ENCODE measurements at regions not wholly inside any gene's neighbourhood (a gene's known extent, or its start where the extent isn't known, plus 50 kb on each side); places are given as distances from the start of the nearest gene placed in this dataset.

DNA sequence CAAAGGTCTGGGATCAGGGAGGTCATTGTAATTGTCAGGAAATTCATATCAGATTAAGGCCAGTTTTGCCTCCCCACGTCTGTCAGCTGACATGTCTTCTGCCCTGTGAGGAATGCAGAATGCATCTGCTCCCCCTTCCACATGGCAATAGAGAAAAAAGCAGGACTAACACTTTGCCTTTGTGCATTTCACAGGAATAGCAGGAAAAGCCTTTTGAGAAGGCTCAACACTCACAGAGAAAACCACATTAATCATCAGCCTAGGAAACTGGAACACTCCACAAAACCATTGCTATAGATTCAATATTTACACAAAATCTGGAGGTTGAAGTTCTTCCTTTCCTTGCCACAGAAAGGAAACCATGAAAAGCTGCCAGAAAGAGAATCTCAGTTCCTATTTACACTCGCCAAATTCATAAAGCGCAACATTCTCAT, 165.2 kb upstream of the HES1 start:
- no peak for DNase-seq

DNA sequence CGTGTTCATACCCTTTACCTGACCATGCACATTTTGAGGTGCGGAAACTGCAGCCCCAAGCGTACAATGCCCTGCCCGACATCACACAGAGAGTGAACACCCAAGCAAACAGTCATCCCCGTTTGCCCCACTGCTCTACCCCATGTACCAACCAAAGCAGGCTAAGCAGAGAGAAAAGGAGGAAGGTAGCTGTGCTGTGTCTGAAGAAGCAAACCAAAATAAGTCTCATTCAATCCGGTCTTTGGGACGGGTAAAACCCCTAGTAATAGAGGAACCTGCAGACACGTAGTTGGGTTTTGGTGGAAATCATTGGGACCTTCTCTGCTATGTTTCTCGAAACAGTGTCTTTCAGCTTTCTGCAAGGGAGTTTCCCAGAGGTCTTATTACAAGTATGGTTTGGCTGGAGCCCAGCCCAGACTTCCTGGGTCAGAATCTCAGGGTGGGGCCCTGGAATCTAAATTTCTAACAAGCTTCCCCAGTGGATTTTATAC, 164.6 kb upstream of the HES1 start:
- no peak for DNase-seq

DNA sequence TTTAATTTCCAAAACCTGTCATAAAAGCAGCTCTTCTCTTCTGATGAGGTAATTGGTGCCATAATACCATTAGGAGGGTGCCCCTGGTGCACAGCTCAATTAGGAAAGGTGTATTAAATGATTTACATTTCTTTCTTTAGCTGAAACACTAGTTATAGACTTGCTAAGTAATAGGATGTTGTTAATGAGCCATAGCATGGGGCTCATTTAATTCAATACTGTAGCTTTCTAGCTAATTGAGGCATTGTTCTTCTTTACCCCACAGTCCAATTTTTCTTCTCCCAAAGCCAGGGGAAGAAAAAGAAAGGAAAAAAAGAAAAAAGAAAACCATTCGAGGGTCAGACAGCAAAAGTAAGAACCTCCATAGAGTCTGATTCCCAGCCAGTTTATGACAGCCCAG, 164.0 kb upstream of the HES1 start:
- no peak for DNase-seq

DNA sequence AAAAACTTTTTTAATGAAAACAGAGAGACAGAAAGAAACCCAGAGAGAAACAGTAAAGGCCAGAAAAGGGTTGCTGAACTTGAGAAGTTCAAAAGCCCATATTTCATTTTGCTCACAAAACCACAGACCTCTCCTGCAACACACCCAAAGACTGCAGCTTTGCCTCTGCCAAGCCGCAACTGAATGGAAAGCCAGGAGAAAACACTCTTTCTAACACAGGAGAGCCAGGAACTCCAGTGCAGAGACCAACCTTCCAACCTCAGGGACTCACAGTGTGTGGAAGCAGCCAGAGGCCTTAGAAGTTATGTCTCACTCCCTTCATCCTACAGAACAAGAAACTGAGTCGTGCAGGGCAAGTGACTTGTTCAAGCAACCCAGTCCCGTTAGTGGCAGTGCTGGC, 163.1 kb upstream of the HES1 start:
- no peak for DNase-seq

DNA sequence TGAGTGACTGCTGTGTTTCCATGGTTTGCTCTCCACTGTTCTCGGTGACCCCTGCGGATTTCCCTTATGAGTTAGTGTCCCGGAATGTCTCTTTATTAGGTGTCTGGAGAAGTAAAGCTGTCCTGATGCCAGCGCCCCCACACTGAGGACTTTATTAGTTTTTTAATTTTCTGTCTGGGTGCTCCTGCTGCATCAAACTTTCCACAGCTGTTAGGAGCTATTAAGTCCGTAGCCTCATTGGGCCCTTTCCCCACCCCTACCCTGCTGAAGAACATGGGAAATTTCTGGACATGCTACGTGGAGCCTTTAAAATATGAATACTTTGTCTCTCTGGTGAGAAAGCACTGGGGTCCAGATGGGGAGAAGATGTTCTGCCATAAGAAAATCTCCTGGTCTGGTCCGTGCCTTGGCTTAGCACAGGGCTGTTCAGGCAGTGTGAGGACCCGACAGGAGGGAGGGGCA, 161.7 kb upstream of the HES1 start:
- DNase-seq: no peak

DNA sequence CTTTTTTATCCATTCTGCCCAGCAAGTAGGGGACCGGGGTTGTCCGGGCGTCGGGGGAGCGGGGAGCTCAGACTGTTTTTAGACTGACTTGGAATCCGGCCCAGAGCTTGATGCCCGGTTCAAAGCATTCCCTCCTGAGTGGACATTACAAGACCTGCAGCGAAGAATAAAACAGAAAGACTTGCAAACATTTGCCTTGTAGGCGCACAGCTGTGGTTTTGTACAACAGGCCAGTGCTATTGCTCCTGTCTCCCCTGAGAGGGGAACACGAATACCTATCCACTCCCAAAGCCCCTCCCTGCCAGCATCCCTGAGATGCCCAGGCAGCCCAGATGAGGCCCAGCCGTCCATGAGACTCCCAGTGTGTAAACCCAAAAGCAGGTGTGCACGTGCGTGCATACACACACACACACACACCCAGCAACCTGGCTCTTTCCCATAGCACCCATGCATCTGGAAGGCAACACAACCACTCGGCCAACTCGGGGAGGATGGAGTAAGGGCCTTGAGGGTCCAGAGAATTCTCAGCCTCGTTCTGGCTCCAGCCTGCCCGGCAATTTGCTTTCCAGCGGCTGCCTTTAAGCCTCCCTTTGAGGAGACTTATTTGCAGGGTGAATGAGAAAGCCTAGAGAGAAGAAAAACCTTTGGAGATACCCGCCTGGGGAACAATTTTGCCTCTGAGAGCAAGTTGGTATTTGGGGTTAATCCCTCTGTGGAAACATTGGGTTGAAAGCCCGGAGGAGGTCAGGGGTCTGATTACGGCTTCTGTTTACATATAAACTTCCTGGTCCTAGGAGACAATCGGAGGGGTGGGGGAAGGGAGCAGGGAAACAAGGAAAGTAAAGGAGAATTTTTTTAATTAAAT, 161.0 kb upstream of the HES1 start:
- DNase-seq: no peak

DNA sequence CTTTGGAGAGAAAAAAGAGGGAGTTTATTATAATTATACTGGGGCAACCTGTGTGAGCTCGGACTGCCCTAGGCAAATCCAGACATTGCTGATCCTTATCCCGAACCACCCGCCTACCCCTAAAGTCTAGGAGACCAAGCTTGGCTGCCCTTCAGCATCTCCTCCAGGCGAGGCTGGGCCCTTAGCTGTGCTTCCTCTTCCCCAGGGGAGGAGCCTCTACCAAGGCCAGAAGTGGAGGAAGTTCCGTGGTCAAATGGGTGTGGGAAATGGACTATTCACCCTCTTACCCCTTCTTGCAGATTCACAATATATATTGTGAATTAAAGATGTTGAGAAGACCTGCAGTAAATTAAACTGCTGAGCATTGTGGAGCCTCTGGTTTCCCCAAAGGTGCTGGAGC, 158.3 kb upstream of the HES1 start:
- DNase-seq: no peak

DNA sequence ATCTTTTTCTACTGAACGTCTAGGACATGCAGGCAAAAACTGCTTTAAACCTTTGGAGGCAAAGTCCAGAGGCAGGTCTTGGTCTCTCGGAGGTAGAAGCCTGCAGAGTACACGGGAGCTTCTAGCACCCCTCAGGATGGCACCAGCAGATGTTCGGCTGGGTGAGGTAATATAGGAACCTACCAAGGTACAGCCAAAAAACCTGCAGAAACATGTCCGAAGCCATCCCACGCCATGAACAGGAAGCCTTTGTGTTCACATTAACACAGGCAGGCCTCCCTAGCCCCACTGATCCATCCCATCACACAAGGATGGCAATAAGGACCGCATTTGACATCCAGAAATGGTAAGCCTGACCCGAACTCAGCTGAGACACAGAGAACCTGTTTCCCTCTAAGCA, 157.9 kb upstream of the HES1 start:
- DNase-seq: no peak

DNA sequence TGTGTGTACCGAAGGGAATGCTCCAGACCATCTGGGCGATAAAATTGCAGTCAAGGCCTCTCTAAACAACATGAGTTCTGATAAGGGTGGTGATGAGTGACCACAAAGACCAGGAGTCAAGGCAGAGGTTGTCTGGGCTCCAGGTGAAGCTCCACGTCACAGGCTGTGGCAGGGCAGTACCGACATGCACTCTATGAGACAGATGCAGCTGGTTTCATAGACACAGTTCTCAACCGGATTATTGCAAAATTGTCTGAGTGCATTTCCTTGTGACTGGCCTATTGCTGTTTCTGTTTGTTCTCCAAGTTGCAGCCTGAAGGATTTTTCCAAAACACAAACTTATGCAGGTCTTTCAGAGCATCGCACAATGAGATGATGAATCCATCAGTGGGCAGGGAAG, 157.5 kb upstream of the HES1 start:
- DNase-seq: no peak

DNA sequence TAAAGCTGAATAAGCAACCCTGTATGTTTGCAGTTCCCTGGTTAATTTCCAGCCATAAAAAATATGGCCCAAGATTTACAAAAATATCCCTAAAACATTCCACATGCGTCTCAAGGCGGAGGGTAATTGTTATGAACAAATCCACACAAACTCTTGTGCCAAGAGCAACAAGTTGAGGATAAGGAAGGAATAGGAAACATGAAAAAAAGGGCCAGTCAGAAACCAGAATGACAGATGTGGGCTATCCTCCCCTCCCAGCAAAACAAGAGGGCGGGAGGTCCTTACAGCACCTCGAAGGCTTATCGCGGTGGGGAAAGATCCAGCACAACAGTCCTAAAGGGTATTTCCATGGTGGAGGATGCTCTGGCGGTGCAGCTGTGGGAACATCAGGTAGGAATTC, 155.6 kb upstream of the HES1 start:
- DNase-seq: no peak

DNA sequence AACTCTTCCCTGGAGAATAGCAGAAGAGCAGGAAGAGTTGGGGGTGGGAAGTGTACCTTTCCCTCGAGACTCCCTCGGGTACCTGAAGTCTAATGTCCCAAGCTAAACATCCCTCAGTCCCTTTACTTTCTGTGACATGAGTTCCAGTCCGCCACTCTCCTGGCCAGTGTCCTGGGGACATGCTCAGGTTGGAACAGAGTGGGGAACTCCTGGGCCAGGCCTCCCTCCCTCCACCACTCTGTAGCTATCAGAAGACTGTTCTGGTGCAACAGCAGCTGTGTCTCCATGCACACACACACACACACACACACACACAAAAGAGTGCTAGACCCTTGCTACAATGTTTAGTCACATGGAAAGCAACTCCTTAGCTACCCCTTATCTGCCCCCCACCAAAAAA, 155.0 kb upstream of the HES1 start:
- DNase-seq: no peak

DNA sequence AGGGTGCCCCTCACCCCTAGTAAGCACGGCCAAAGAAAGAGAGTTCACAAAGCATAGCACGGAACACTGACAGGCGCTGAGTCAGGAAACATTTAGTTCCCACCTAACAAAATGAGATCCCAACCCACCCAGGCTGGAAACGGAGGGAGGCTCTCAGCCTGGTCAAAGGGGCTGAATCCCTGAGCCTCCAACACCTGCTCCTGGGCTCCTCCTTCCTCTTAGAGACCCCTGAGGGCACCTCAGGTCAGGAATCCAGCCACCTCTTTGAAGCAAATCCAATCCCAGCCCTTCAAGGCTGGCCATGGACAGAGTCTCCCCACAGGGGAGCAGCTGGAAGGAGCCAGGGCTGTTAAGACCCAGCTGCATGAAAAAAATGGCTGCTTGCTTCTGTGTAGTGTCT, 154.4 kb upstream of the HES1 start:
- DNase-seq: no peak

DNA sequence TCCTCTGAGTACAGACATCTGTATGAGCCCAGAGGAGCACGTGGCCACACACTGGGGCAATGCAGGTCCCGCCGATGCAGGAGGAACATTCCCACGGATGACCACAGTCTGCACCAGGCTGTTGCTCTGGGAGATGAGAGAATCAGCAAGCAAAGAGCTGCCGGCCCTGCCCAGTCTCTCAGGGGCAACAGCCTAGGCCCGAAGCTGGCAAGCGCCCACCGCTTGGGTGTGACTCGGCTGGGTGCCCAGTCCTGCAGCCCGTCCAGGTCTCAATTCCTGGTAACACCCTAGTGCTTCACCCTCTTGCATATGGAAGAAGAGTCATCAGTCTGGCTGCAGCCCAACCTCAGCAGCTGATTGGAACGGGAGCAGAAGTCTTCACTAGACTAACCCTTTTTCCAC, 153.7 kb upstream of the HES1 start:
- DNase-seq: no peak

DNA sequence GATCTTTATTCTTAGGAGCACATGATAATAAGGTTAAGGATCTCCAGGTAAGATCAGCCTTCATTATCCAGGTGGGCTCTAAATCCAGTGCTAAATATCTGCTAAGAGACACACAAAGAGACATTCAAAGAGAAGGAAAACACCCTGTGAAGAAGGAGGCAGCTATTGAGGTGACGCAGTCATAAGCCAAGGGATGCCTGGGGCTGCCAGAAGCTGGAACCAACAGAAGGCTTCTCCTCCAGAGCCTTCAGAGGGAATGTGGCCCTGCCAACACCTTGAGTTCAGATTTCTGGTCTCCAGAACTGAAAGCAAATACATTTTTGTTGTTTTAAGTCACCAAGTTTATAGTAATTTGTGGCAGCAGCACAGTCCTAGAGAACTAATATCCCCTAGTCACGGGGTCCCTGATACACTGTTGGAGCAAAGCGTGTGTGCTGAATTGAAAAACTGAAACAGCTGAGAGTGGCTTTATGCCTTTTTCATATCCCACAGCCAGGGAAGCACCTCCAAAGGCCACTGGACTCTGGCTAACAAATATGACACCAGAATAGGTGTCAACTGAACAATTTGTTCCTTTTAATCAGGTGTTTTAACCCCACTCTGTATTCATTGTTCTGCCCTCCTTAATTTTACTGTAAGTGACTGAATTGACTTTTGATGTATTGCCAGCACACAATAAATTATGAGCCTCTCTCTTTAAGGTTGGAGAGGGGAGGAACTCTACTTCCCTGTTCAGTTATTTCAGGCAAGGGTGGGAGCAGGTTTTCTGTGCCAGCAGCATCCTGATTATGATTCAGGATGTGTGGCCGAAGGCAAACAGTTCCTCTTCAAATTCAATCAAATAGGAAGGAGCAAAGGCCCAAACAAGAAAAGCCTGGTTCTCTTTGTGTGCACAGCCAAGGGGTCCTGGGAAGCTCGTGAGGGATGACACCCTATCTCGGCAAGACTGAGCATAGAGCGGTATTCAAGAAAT, 151.8 kb upstream of the HES1 start:
- DNase-seq: no peak

DNA sequence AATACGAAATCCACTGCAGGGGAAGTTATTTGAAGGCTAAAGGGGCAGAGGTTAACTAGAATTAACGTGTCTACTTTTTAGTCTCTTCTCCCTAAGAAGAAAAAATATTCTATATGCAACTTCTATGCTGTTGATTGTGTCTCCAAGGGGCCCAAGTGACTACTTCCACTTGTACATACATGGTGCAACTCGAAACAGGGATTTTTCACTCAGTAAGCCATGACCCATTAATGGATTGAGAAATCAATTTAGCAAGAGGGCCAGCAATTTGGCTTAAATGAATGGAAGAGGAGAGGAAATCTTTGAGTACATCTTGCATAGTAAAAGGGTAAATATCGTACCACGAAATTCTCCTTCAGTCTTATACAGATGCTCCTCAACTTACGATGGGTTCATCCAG, 151.1 kb upstream of the HES1 start:
- no peak for DNase-seq

DNA sequence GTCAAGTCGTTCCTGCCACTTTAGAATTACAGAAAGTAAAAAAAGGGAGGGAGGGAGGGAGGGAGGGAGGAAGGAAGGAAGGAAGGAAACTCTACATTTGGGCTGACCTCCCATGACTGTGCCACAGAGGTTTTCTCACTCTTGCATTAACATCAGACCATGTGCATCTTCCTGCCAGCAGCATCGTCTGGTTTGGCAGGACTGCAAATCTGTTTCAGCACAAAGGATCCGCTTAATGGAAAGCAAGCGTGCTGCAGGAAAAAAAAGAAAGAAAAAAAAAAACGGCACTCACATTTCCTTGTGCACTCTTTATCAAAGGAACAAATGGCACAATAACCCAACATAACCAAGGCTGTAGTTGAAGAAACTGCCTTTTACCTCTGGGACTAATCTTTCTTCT, 148.8 kb upstream of the HES1 start:
- no peak for DNase-seq

DNA sequence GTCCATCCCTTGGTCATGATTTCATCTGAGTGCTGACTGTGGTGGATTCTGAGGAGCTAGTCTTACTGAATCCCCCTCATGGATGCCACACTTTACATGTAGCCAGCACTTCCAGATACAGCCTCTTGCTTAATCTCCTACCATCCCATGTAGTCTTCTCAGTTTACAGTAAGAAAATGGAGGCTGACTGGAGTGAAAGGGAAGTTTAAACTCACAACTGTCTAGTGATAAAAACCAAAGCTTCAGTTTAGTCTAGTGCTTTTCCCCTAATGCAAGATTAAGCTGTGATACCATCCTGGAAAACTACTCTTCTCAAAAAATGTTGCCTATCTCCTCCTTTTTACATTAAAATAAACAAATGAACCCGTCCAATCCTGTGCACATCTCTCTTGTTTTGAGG, 146.8 kb upstream of the HES1 start:
- DNase-seq: no peak

DNA sequence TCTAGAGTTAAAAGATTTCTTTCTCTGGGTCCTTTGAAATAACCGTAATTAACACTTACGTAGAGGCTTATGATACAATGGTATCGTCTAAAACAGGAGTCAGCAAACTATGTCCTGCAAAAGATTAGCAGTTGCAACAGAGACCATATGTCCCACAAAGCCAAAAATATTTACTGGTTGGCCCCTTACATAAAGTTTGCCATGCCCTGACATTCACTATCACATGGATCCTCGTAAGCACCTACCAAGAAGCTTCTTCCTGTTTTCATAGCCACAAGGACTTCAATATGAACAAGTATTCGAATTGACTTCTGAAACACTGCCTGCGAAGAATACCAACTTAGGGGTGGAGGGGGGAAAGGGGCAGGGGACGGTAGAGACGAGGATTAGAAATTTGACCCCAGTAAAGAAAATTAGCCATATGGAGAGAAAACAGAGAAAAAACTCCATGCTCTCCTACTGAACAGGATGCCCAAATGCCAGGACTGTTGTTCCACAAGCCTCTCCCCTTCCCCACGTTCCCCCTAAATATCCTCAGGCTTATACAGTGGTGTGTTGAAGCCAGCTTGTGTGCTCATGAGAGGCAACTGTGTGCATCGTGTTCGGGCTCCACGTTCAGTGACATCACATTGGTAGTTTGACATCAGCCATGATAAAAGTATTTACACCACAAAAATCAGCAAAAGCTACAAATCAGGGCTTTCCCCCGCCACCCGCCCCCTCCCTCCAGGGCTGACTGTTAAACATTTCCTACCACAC, 144.1 kb upstream of the HES1 start:
- no peak for DNase-seq

DNA sequence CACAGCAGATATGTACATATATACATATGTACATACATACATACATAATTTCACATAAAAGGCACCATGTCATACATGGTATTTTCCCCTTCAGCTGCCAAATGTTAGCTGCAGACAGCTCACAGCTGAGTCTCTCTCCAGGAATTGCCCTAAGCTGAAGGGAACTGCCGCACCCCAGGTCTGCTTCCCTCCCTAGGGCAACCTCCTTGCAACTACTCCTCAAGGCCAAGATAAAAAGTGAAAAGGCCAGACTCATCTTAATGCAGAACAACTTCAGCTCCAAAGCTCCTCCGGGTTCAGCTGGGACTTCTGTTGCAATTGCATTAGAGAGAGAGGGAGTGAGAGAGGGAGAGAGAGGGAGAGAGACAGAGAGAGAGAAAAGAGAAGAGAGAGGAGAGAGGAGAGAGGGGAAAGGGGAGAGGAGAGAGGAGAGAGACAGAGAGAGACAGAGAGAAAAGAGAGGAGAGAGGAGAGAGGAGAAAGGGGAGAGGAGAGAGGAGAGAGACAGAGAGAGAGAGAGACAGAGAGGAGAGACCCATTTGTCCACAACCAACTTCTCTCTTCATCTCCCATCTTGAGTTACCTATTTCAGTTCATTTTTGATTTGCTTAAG, 143.4 kb upstream of the HES1 start:
- DNase-seq: no peak

DNA sequence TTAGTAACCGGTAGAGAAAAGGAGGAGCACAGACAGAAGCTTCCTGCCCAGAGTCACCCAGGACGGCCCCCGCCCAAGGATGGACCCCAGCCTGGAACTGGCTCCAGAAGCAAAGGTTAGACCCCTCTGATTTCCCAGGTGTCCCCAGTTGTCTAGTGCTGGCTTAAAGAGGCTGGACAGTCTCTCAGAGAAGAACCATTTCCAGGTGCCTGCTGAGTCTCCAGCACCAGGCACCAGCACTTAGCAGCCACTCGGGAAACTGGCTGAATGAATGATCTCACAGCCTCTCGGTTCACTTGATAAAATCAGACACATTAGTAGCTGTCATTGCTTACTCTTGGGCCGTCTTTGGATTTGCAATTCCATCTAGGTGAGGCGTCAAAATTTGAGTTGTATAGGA, 139.7 kb upstream of the HES1 start:
- DNase-seq: no peak

DNA sequence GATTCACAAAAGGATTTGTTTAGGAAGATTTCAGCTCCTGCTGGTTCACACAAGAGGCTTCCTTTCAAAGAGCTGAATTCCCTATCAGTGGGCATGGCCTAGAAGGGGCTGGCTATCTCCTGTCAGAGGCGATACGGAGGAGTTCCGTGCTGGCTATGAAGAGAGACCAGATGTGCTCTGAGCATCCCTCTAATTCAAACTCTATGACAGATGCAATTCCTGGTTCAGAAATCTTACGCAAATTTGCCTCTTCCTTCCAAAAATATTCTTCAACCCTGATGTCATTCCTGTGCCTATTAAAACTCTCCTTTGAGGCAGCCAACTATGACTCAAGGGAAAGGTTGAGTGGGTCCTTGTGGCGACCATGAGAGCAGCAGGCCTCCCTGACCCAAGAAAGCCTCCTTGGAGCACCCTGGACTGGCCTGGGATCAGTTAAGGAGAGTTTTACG, 139.3 kb upstream of the HES1 start:
- DNase-seq: no peak

Measured in activated naive CD4-positive, alpha-beta T cell (primary cell).